ENCODE measurements at regions not wholly inside any gene's neighbourhood (a gene's known extent, or its start where the extent isn't known, plus 50 kb on each side); places are given as distances from the start of the nearest gene placed in this dataset.

GRCh38 chr16:9188721-9189120, 97.3 kb downstream of the HAPSTR1 start:
- DNase-seq = no peak

GRCh38 chr16:9191274-9191850, 99.9 kb downstream of the HAPSTR1 start:
- DNase-seq = no peak

GRCh38 chr16:9192746-9193145, 101.3 kb downstream of the HAPSTR1 start:
- DNase-seq = no peak

- DNase-seq = no peak
Measured at GRCh38 chr16:9195287-9195686, 103.8 kb downstream of the HAPSTR1 start.

DNA sequence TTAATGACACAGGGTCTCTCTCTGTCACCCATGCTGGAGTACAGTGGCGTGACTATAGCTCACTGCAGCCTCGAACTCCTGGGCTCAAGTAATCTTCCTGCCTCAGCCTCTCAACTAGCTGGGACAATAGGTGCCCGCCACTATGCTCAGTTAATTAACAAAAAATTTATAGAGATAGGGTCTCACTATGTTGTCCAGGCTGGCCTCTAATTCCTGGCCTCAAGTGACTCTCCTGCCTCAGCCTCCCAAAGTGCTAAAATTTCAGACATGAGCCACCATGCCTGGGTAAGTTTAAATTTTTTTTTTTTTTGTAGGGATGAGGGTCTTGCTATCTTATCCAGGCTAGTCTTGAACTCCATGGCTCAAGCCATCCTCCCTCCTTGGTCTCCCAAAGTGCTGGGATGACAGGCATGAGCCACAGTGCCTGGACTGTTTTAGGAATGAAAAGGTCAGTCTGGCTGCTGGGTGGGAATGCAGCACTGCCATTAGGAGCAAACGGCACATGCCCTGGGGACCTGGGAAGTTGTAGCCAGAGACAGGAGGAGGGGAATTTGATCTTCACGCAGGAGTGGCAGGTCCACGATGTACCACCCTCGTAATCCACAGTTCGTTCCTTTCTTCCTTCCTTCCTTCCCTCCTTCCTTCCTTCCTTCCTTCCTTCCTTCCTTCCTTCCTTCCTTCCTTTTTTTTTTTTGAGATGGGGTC, 106.7 kb downstream of the HAPSTR1 start:
- no peak for DNase-seq

DNA sequence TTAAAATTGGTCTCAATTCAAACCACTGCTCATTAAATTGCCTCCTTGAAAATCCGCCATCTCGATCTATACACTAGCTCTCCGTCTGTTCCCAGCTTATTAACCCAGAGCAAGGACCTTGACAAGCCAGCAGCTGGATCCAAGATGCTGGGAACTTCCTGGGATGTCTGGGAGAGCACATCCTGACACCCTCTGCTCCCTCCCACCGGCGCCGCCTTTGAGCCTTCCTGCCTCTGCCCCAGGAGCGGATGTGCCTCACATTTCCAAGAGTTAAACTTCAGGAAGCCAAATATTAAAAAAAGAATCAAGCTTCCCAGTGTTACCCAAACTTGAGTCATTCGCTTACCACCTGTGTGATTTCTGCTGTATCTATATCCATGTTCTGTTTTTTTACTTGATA, 107.9 kb downstream of the HAPSTR1 start:
- no peak for DNase-seq

- DNase-seq = no peak
Measured at GRCh38 chr16:9199751-9200150, 108.3 kb downstream of the HAPSTR1 start.

DNA sequence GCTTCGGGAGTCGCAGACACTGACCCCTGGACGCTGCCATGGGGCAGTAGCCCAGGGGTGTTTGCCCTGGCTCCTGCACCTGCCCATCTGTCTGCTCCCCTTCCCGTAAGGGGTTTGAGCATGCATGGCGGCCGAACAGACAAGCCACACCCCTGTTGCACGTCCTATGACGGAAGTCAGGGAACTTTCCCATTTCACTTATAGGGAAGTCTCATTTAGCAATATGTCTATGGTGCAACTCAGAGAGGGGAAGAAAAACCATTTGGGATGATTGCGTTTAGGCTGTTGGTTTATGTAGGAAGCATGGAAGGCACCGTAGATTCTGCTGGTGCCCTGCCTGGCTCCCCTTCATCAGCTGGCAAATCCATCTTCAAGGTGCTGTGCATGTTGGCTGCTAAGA, 112.5 kb downstream of the HAPSTR1 start:
- no peak for DNase-seq

GRCh38 chr16:9205661-9206060, 114.2 kb downstream of the HAPSTR1 start:
- no peak for DNase-seq

DNA sequence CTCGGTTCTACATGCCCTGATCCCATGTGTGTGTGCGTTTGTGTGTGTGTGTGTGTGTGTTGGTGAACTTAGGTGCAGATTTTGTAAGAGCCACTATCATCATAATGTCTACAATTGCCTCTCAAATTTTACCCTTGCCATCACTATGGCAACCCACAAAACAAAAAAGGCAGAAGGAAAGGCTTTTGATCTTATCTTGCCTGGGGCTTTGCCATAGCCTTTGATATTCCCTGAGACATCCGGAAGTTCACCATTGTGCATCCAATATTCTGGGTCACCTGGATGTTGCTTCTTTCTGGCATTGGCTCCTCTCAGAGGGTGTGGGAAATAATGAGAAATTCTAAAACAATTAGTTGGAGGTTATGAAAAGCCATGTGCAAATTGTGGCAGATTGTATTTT, 114.7 kb downstream of the HAPSTR1 start:
- DNase-seq = no peak

DNA sequence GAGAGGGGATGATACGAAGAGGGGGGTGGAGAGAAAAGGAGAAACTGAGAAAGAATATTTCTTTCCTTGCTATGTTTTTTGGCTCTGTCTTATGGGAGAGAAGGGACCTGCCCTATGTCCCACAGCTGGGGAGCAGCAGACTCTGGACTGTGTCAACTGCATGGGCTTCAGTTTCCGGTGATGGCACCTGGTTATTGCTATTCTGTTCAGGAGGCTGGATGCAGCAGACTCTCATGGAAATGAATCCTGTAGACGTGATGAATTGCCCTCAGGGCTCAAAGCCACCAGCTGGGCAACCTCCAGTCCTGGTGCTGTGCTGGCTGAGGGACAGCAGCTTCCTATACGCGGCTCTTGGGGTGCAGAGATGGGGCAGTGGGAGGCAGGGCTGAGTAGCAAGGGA, 121.2 kb downstream of the HAPSTR1 start:
- no peak for DNase-seq

GRCh38 chr16:9219813-9220212, 128.4 kb downstream of the HAPSTR1 start:
- DNase-seq = no peak

DNA sequence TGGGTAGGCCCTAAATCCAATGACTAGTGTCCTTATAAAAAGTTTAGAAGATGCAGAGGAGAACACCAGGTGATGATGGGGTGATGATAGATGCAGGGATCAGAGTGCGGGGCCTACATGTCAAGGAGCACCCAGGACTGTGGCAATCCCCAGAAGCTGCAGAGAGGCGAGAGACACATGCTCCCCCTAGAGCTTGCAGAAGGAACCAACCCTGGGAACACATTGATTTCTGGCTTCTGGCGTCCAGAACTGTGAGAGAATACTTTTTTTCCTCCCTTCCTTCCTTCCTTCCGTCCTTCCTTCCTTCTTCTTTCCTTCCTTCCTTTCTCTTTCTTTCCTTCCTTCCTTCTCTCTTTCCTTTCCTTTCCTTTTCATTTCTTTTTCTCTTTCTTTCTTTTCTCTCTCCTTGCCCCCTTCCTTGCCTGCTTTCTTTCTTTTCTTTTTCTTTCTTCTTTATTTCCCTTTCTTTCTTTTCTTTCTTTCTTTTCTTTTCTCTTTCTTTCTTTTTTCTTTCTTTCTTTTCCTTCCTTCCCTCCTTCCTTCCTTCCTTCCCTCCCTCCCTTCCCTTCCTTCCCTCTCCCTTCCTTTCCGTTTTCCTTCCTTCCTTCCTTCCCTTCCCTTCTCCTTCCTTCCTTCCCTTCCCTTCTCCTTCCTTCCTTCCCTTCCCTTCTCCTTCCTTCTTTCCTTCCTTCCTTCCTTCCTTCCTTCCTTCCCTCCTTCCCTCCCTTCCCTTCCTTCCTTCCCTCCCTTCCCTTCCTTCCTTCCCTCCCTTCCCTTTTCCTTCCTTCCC, 134.3 kb downstream of the HAPSTR1 start:
- DNase-seq = no peak

DNA sequence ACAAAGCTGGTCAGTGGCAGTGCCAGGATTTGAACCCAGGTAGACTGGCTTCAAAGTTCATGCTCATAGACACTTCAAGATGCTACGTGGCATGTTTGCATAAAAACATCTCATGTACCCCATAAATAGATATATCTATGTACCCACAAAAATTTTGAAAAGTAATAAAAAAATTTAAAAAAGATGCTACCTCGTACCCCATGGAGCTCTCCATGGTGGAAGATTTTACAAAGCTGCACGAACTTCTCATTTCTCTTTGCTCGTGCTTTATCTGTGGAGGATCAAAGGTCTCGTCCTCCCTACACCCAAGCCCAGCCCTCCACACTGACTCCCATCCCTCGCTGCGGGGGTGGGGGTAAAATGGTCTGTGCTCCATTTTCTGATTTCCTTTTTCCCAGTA, 135.5 kb downstream of the HAPSTR1 start:
- DNase-seq = no peak

- no peak for DNase-seq
Measured at GRCh38 chr16:9231039-9231438, 139.6 kb downstream of the HAPSTR1 start.

GRCh38 chr16:9232102-9232770, 140.8 kb downstream of the HAPSTR1 start:
- no peak for DNase-seq

DNA sequence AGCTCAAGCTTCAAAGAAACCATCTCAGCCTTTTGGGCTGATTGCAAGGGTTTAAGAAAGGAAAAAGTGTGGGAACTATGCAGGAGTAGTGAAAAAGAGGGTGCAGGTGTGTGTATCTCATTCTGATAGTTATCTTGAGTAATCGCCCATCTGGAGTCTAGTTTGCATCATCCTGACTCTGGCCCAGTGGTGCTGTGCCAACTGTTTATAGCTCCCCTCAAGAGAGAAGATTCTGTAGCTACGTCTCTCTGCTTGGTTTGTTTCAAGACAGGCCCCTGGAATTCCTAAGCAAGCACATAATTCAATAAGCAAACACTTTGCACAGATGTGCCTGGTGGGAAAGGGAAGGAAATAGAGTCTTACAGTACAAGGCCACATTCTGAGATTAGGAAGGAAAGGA, 144.4 kb downstream of the HAPSTR1 start:
- DNase-seq = peak; percentile 30

GRCh38 chr16:9236319-9236718, 144.9 kb downstream of the HAPSTR1 start:
- DNase-seq = no peak

DNA sequence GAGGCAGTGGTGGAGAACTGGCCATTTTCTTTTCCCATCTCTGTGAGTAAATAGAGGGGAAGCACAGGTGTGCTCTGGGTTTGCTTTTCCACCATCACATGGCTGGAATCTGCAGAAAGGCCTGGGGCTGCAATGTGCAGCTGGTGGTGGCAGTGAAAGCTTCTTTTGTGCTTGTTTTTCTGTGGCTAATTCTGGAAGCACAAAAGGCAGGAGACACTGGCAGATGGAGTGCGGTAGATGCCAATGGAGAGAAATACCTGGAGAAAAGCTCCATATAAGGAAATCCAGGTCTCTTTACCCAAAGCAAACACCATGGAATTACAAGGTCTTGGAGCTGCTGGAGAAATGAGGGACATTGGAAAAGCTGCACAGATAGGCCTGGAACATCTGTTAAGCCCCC, 146.9 kb downstream of the HAPSTR1 start:
- DNase-seq = no peak

DNA sequence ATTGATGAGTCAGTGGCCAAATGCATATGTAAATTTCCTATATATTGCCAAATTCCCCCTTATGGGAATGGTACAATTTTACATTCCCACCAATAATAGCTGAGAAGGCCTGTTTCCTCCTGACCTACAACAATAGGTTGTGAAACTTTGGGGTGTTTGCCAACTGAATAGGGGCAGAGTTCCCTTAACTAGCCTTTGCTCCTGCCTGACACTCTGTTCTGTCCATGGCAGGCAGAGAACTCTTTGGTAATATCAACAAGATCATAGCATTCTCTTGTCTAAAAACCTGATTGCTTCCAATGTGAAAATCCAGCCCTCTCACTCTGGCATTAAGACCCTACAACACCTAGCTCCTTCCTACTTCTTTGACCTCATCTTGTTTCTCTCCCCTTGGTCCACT, 149.7 kb downstream of the HAPSTR1 start:
- DNase-seq = no peak

DNA sequence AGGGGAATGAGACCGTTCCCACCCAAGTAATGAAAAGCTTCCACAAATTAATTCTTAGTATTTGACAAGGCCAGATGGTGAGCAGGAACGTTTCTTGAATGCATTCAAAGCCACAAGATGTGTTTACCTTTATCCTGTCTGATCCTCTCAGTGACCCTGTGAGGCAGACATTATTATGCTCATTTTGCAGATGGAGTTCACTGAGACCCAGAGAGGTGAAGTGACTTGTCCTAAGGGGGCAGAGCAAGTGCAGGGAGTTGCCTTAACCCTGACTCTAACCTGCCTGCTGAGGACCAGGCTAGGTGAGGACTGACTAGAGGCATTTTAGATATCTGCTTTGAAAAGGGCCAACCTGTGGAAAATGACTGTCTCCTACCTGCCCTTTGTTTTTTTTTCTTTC, 156.7 kb downstream of the HAPSTR1 start:
- DNase-seq = no peak

DNA sequence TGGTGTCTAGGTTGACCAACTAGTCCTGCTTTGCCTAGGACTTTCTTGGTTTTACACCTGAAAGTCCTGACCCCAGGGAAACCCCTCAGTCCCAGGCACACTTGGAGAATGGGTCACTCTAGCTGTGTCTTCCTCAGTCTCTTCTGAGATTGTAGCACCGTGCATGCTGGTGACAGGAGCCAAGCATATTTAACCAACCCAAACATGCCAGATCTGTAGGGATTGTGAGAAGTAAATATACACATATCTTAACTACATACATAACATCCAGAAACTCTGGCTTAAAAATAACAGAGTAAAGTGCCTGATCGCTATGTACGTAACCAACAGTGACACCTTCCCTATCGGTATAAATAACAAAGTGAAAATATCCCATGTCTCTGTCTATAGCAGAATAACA, 158.1 kb downstream of the HAPSTR1 start:
- no peak for DNase-seq

DNA sequence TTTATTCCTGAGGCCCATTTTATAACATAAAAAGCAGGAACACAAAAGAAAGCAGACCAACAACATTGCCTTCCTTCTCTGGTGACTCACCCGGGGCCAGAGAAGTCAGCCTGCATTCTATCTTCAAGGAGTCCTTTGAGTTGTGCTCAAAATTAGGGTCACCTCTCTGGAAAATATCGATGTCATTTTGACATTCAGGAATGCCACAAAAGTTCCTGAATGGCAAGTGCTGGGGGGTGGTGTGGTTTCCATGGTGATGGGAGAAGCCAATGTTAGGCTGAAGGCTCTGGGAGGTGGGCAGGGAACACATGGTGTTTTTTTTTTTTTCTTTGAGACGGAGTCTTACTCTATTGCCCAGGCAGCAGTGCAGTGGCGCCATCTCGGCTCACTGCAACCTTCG, 159.6 kb downstream of the HAPSTR1 start:
- no peak for DNase-seq

DNA sequence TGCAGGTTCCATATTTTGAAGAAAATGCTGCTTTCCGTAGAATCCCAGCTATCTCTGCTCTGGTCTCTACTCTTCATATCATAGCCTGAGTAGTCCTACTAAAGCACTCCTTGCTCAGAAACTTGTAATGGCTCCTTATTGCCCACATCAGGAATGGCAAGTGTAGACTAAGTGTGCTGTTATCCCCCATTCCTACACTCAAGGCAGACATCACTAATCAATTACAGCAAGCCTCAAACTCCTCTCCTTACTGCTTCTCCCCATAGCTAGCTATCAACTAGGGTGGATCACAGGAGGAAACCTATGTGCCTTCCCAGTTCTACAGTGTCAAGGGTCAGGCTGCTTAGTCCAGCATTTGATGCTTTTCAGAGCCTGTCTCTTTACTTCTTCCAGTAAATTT, 163.4 kb downstream of the HAPSTR1 start:
- no peak for DNase-seq

All from NCI-H2171 treated with DMSO at 0.1 percent for 48 hours (cell line).